Skeletal muscle tissue (tissue), 3 donors: ENCODE measurements at regions not wholly inside any gene's neighbourhood (a gene's known extent, or its start where the extent isn't known, plus 50 kb on each side); places are given as distances from the start of the nearest gene placed in this dataset.

ENCODE experiments used
- H3K27ac ChIP-seq: one replicate; pipeline ENCODE4 v1.7.0; 2013; ENCODE audit warnings: mild to moderate bottlenecking, low read depth, low read length, inconsistent platforms
- H3K27me3 ChIP-seq, 3 donors: one replicate each; pipeline ENCODE4 v1.7.0; 2013; ENCODE audit warnings: low read length in 3 of 3; ENCODE audit not compliant: control insufficient read depth in 3 of 3, insufficient read depth in 3 of 3
- H3K36me3 ChIP-seq, 3 donors: one replicate each; pipeline ENCODE4 v1.7.0; 2013; ENCODE audit warnings: low read length in 3 of 3; ENCODE audit not compliant: control insufficient read depth in 3 of 3, insufficient read depth in 3 of 3
- H3K4me1 ChIP-seq, 3 donors: one replicate each; pipeline ENCODE4 v1.7.0; 2013; ENCODE audit warnings: low read length in 3 of 3, mild to moderate bottlenecking in 3 of 3; ENCODE audit not compliant: control insufficient read depth in 3 of 3, insufficient read depth in 3 of 3
- H3K4me3 ChIP-seq, 3 donors: one replicate each; pipeline ENCODE4 v1.7.0; 2013; ENCODE audit warnings: low read length in 3 of 3
- H3K9ac ChIP-seq, 3 donors: one replicate each; pipeline ENCODE4 v1.7.0; 2013; ENCODE audit warnings: low read length in 3 of 3, mild to moderate bottlenecking in 3 of 3, moderate library complexity in 2 of 3, low read depth in 1 of 3
- H3K9me3 ChIP-seq, 3 donors: one replicate each; pipeline ENCODE4 v1.7.0; 2013; ENCODE audit warnings: low read length in 3 of 3; ENCODE audit not compliant: control insufficient read depth in 3 of 3
- donor health status: Osteomylitis.

DNA sequence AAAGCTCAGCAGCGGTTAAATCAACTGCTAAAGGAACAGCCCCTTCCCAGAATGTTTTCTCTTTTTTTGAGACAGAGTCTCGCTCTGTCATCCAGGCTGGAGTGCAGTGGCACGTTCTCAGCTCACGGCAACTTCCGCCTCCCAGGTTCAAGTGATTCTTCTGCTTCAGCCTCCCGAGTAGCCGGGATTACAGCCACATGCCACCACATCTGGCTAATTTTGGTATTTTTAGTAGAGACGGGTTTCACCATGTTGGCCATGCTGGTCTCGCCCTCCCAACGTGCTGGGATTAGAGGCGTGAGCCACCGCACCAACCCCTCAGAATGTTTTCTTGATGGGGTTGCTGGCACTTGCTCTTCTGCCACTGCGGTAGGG, 59.8 kb upstream of the IL6 start:
- H3K27ac ChIP-seq: no peak overlapping the region
- H3K9ac ChIP-seq: no peak overlapping the region
- no peak overlapping the region for H3K4me3 ChIP-seq
- H3K27me3 ChIP-seq: no peaks in the 10 kb centered on the region
- peaks cover 0 to 2% (median 0%) of the 10 kb centered on the region in 3 donors for H3K4me1 ChIP-seq
- H3K36me3 ChIP-seq: no peaks in the 10 kb centered on the region
- no peaks in the 10 kb centered on the region for H3K9me3 ChIP-seq

DNA sequence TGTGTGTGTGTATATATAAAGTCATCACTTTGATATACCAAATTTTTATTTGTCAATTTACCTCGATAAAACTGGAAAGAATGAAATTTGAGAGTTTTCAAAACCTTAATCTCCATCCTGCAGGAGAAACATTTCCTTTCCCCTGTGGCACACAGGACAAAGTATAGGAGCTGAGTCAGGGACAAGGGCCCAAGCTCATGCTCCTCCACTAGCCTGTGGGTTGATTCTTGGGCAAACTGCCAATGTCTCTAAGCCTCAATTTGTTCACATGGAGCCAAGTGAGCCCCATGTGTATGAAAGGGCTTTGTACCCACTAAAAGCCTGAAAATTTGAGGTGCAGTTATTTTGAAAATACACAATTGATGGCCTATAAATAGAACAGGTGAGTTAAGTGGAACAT, 60.3 kb upstream of the IL6 start:
- Histone ChIP-seq H3K36me3 (no peaks in the 10 kb centered on the region), H3K27ac (no peak overlapping the region), H3K27me3 (no peaks in the 10 kb centered on the region), H3K4me3 (no peak overlapping the region), H3K4me1 (peaks cover 0 to 2% (median 0%) of the 10 kb centered on the region in 3 donors), H3K9ac (no peak overlapping the region), H3K9me3 (no peaks in the 10 kb centered on the region)

DNA sequence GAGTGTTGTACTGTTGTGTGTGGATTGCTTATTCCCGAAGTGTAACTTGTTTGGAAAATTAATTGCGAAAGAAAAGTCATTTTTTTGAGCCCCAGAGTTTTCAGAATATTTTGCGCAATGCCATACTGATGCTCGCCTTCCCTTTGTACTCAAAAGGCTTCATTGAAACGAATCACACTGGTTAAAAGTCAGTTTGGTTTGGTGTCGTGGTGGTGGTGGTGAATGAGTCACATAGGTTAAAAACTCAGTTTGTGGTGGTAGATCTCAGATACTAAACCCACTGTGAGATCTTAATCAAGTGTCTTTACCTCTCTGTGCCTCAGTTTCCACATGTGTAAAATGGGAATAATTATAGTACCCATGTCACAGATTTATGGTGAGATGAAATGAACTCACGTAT, 61.1 kb upstream of the IL6 start:
- Histone ChIP-seq H3K27ac (no peak overlapping the region), H3K4me1 (peaks cover 0 to 2% (median 0%) of the 10 kb centered on the region in 3 donors), H3K9me3 (no peaks in the 10 kb centered on the region), H3K27me3 (no peaks in the 10 kb centered on the region), H3K4me3 (no peak overlapping the region), H3K9ac (no peak overlapping the region), H3K36me3 (no peaks in the 10 kb centered on the region)

DNA sequence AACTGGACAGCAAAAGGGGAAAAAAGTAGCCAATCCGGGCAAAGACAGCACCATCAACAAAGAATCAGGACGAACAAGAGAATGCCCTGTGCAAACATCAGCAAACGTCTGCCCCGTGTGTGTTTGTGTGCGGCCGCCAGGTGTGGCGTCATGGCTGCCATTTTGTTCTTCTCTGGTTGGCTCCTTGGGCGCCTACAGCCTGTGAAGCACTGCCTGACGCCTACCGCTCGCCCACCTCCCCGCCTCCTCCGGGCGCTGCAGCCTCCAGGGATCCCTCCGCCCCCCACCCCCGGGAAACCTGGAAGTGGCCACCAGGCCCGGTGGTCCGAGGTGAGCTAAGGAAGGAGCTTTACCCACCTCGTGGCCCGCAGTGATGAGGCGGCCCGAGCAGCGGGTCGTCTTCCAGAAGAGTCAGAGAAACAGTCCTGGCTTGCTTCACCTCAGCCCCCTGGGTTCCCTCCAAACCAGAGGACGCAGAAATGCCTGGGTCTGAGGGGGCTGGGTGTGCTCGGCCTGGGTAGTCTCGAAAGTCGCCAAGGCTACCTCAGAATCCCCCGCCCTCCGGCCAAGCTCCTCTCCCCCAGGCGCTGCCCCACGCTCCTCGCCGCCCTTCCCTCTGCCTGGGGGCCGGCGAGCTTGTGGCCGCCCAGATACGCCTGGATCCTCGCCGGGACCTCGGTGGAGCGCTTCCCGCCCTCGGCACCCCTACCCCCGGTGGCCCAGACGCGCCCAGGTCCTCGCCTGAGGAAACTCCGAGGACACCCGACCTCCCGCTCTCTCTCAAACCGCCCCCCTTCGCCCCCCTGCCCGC, 61.8 kb upstream of the IL6 start:
- Histone ChIP-seq H3K4me1 (peaks cover 0 to 2% (median 0%) of the 10 kb centered on the region in 3 donors), H3K9ac (no peak overlapping the region), H3K36me3 (no peaks in the 10 kb centered on the region), H3K9me3 (no peaks in the 10 kb centered on the region), H3K27ac (no peak overlapping the region), H3K4me3 (no peak overlapping the region), H3K27me3 (no peaks in the 10 kb centered on the region)

DNA sequence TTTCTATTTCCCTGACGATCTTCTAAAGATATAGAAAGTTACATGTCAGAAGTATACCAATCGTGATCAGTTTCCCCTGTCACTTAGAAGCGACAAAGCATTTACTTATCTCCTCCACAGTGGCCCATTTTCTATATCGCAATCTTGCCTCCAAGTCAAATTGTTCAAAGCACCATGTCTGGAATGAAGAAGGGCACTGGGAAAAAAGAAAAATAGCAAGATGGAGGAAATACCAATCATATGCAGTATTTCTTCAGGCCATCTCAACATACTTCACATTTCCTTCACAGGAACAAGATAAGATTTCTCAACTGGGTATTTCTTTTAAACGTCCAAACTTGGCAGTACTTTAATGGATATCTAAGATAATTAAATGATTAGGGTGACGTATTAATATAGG, 63.3 kb upstream of the IL6 start:
- Histone ChIP-seq H3K4me3 (no peak overlapping the region), H3K27ac (no peak overlapping the region), H3K36me3 (no peaks in the 10 kb centered on the region), H3K9me3 (no peaks in the 10 kb centered on the region), H3K27me3 (no peaks in the 10 kb centered on the region), H3K9ac (no peak overlapping the region), H3K4me1 (no peaks in the 10 kb centered on the region)

DNA sequence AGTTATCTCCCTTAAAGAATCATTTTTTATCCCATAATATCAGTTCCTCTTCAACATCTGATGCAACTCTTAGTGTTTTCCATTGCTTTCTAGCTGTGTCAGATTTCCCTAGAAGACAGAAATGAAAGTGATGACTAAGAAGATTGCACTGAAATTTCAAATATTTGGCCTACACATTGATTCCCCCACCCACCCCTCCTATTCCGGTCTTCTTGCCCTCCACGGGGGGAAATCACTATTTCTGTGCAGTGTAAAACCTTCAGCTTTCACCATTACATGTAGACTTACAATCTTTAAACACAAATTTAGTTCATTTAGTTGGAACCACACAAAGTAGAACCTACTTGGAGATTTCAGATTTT, 63.7 kb upstream of the IL6 start:
- no peak overlapping the region for H3K9ac ChIP-seq
- H3K36me3 ChIP-seq: no peaks in the 10 kb centered on the region
- H3K27me3 ChIP-seq: no peaks in the 10 kb centered on the region
- H3K4me3 ChIP-seq: no peak overlapping the region
- H3K27ac ChIP-seq: no peak overlapping the region
- peaks cover 0 to 2% (median 0%) of the 10 kb centered on the region in 3 donors for H3K9me3 ChIP-seq
- H3K4me1 ChIP-seq: no peaks in the 10 kb centered on the region

DNA sequence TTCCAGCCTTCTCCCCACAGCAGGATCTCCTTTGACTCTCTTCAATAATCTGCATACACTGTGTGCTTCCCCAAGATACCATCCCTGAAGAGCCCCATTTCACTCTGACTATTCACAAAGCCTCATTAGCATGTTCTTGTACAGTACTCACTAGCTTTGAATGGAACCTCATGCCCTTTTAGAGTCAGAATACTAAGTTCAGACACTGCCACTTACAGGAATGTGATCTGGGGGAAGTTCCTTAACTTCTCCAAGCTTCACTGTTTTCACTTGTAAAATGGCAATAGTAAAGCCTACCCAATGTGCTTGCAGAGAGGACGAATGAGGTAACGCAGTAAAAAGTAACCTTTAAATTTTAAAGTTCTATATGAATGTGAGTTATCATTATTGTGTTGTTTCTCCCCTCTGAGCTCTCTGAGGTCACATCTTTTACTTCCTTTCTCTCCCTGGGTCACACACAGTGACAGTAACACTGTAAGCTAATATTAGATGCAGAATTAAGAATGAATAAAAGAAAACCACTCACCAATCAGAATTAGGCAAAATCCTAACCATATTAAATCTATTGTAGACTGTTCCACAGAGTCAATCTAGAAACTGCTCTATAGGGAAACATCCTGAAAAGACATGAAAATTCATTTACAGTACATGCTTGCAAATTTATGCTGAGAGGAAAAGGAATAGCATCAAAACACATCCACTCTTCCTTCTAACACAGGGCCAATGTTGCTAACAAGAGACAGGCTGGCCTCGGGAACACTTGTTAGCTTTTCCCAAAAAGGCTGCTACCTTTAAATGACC, 64.2 kb upstream of the IL6 start:
- no peak overlapping the region for H3K4me3 ChIP-seq
- no peaks in the 10 kb centered on the region for H3K36me3 ChIP-seq
- H3K9me3 ChIP-seq: peaks cover 0 to 2% (median 0%) of the 10 kb centered on the region in 3 donors
- no peaks in the 10 kb centered on the region for H3K27me3 ChIP-seq
- H3K9ac ChIP-seq: no peak overlapping the region
- H3K27ac ChIP-seq: no peak overlapping the region
- H3K4me1 ChIP-seq: no peaks in the 10 kb centered on the region

DNA sequence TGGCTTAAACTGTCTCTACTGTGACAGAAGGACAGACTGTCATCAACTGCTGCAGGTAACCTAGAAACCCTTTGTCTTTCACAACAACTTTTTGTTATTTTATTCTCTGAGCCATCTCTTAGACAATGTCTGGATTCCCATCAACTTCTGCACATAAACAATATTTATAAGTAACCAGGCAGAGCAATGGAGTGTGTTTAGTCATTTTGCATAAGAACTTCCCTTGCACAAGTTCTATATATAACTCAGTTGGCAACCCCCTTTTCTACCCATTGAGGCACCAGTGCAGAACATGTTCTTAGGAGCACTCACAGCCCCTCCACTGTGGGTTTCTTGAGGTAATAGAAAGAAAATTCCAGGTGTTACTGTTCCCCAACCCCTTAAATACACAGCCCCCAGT, 65.0 kb upstream of the IL6 start:
- no peak overlapping the region for H3K4me3 ChIP-seq
- no peak overlapping the region for H3K9ac ChIP-seq
- no peaks in the 10 kb centered on the region for H3K36me3 ChIP-seq
- no peaks in the 10 kb centered on the region for H3K4me1 ChIP-seq
- no peak overlapping the region for H3K27ac ChIP-seq
- no peaks in the 10 kb centered on the region for H3K27me3 ChIP-seq
- peaks cover 0 to 2% (median 0%) of the 10 kb centered on the region in 3 donors for H3K9me3 ChIP-seq

DNA sequence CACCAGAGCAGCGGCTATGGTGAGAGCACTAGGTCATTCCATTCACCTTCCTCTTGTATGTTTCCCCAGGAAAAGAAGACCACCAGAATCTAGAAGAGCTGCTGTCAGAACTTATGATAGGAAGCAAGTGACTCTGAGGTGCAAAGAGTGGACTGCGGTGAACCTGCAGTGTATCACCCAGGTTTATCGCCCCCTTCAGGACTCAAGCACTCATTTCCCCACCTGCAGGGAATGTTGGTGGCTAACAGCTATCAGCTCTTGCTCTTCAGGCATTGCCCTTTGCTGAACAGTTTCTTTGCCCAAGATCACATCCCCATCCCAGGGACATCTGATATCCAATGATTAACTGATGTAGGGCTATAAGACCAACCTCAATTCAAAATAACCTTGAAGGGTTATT, 66.3 kb upstream of the IL6 start:
- H3K27me3 ChIP-seq: no peaks in the 10 kb centered on the region
- peaks cover 0 to 2% (median 0%) of the 10 kb centered on the region in 3 donors for H3K9me3 ChIP-seq
- H3K9ac ChIP-seq: no peak overlapping the region
- H3K4me1 ChIP-seq: no peaks in the 10 kb centered on the region
- H3K27ac ChIP-seq: no peak overlapping the region
- H3K4me3 ChIP-seq: no peak overlapping the region
- H3K36me3 ChIP-seq: no peaks in the 10 kb centered on the region

DNA sequence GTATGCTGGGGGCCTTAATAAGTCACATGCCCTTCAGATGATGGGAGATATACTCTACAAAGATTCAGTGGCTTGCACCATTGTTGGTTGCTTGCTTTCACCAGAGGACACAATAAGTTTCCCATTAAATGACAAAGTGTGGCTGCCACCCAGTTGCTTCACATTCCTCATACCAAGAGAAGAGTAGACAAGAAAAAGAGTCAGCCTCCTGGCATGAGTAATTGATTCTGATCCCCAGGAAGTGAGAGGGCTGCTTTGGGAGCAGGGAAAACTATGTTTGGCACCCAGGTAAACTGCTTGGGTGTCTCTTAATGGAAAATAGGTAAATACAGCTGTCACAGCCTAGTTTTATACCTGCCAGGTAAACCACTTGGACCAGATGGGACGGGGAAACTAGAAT, 66.7 kb upstream of the IL6 start:
- no peaks in the 10 kb centered on the region for H3K4me1 ChIP-seq
- no peak overlapping the region for H3K27ac ChIP-seq
- H3K36me3 ChIP-seq: no peaks in the 10 kb centered on the region
- no peaks in the 10 kb centered on the region for H3K27me3 ChIP-seq
- H3K9ac ChIP-seq: no peak overlapping the region
- peaks cover 0 to 2% (median 0%) of the 10 kb centered on the region in 3 donors for H3K9me3 ChIP-seq
- H3K4me3 ChIP-seq: no peak overlapping the region
